ENCODE measurements at regions not wholly inside any gene's neighbourhood (a gene's known extent, or its start where the extent isn't known, plus 50 kb on each side); places are given as distances from the start of the nearest gene placed in this dataset.
"Not testable (repeated sequence)": the region's sequence is repeated elsewhere in the genome, so short reads cannot be mapped to it uniquely, and the experiment has no call there.

DNA sequence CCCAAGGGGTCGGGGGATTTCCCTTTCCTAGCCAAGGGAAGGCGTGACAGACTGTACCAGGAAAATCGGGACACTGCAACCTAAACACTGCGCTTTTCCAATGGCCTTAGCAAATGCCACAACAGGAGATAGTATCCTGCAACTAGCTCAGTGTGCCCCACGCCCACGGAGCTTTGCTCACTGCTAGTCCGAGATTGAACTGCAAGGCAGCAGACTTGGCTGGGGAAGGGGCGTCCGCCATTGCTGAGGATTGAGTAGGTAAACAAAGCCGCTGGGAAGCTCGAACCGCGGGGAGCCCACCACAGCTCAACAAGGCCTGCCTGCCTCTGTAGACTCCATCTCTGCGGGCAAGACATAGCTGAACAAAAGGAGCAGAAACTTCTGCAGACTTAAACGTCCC, 72.3 kb upstream of the THRB start:
- DNase-seq (ENCODE audit: low read depth): no peak
- TF ChIP-seq, protein P1, sequence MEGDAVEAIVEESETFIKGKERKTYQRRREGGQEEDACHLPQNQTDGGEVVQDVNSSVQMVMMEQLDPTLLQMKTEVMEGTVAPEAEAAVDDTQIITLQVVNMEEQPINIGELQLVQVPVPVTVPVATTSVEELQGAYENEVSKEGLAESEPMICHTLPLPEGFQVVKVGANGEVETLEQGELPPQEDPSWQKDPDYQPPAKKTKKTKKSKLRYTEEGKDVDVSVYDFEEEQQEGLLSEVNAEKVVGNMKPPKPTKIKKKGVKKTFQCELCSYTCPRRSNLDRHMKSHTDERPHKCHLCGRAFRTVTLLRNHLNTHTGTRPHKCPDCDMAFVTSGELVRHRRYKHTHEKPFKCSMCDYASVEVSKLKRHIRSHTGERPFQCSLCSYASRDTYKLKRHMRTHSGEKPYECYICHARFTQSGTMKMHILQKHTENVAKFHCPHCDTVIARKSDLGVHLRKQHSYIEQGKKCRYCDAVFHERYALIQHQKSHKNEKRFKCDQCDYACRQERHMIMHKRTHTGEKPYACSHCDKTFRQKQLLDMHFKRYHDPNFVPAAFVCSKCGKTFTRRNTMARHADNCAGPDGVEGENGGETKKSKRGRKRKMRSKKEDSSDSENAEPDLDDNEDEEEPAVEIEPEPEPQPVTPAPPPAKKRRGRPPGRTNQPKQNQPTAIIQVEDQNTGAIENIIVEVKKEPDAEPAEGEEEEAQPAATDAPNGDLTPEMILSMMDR (IDR thresholded peaks at IDR 0.05; ENCODE audit: insufficient read depth, low read depth, low read length): no peak
- H3K4me3 ChIP-seq (ENCODE audit: low read depth, low read length): no peak overlapping the region

DNA sequence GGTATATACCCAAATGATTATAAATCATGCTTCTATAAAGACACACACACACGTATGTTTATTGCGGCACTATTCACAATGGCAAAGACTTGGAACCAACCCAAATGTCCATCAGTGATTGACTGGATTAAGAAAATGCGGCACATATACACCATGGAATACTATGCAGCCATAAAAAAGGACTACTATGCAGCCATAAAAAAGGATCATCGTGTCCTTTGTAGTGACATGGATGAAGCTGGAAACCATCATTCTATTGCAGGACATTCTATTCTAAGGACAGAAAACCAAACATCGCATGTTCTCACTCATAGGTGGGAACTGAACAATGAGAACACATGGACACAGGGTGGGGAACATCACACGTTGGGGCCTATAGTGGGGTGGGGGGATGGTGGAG, 77.8 kb upstream of the THRB start:
- not testable (repeated sequence) for DNase-seq (ENCODE audit: low read depth); H3K4me3 ChIP-seq (ENCODE audit: low read depth, low read length)

DNA sequence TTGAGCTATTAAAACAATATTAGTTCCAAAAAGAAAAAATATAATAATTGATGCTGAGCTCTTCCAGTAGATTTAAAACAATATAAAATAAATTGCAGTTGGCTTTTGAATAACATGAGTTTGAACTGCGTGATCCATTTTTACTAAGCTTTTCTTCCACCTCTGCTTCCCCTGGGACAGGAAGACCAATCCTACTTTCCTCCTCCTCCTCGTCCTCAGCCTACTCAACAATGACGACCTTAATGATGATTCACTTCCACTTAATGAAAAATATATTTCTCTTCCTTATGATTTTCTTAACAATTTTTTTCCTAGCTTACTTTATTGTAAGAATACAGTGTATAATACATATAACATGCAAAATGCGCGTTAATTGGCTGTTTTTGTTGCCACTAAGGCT, 78.9 kb upstream of the THRB start:
- H3K4me3 ChIP-seq (ENCODE audit: low read depth, low read length): no peak overlapping the region
- TF ChIP-seq, protein P1 (IDR thresholded peaks at IDR 0.05; ENCODE audit: insufficient read depth, low read depth, low read length): no peak
- no peak for DNase-seq (ENCODE audit: low read depth)

DNA sequence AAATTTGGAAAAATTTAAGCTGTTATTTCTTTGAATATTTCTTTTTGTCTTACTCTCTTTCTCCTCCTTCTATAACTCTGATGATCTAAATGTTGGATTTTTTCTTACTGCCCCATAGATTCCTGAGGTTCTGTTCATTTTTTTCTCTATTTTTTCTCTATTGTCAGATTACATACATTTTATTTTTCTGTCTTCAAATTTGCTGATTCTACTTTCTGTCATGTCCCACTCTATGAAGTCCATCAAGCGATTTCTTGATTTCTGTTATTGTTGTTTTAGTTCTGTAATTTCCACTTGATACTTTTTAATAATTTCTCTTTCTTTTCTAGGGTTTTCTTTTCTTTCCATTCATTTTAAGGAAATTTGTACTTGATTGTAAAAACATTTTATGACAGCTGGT, 83.7 kb upstream of the THRB start:
- DNase-seq (ENCODE audit: low read depth): no peak
- TF ChIP-seq, protein P1 (IDR thresholded peaks at IDR 0.05; ENCODE audit: insufficient read depth, low read depth, low read length): no peak
- H3K4me3 ChIP-seq (ENCODE audit: low read depth, low read length): no peak overlapping the region

DNA sequence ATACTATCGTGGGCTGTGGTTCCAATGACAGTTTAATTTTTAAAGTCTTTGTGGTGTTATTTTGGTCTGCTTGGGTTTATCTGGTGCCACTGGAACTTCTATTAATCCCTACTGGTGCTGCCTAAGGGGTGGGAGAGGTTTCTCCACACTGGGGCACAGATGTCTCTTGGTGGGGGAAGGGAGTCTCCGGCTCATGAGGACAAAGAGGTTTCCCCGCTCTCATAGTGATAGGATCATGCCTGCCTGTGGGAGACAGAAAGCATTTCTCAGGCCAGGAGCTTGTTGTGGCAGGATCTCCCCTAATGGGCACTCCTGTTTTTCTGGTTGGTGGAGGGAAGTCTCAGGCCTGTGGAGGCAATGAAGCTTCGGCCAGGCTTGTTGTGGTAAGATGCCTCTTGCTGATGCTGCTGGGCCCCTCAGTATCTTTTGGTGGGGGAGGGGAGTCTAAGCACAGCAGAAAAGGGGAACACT, 84.3 kb upstream of the THRB start:
- no peak for DNase-seq (ENCODE audit: low read depth)
- H3K4me3 ChIP-seq (ENCODE audit: low read depth, low read length): no peak overlapping the region
- TF ChIP-seq, protein P1 (IDR thresholded peaks at IDR 0.05; ENCODE audit: insufficient read depth, low read depth, low read length): no peak

DNA sequence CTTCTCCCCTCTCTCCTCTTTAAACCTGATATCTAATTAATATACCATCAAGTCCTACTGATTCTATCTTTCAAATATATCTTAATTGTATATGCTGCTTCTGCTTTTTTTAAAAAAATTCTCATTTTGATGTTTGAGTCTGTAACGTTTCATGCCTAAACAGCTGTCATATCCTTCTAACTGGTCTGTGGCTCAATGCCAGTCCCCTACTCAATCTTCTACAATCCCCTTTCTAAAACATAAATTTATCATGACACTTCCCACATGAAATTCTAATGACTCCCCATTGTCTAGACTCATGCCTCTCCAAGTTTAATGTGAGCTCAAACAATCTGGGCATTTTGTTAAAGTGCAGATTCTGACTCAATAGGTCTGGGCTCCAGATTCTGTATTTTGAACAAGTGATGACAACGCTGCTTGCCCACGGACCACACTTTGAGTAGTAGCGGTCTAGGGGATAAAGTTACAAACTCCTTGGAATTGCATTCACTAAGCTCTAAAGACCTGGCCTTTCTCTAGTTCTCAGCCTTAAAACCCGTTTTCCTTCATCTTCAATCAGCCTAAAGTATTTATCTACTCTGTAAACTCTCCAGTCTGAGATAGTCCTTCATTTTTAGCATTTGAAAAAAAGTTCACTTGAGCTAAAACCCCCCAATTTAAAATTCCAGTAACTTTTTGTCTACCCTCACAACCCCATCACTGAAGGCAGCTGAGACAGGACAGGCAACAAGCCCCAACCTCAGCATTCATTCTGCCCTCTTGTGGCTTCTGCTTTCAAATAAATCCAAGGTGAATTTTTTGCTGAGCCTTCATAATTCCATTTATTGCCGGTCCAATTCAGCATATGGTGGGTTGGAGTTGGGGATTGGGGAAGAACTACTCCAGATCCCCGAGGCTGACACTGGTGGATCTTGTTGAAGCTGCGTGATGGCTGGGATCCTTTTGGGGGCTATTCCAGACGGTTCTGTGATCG, 88.1 kb upstream of the THRB start:
- DNase-seq (ENCODE audit: low read depth): peak; percentile 21
- H3K4me3 ChIP-seq (ENCODE audit: low read depth, low read length): no peak overlapping the region
- TF ChIP-seq, protein P1 (IDR thresholded peaks at IDR 0.05; ENCODE audit: insufficient read depth, low read depth, low read length): no peak

DNA sequence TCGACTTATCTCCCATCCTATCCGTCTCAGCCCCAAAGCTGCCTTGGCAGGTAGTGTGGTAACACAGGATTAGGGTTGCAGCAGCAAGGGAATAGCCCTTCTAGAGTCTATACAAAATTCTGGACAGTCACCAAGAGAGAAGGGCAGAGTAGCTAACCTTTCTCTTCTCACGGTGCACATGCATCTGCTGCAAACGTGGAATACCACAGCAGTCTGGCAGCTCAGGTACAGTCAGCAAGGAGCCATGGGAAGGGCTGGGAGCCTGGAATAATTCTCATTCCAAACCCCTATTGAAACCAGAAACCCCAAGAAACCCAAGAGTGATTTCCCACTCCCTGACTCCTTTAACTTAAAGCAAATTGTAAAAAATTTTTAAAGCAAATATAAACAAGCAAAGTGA, 92.3 kb upstream of the THRB start:
- H3K4me3 ChIP-seq (ENCODE audit: low read depth, low read length): no peak overlapping the region
- TF ChIP-seq, protein P1 (IDR thresholded peaks at IDR 0.05; ENCODE audit: insufficient read depth, low read depth, low read length): no peak
- DNase-seq (ENCODE audit: low read depth): no peak
